Neural cell (in vitro differentiated cells): ENCODE measurements at regions not wholly inside any gene's neighbourhood (a gene's known extent, or its start where the extent isn't known, plus 50 kb on each side); places are given as distances from the start of the nearest gene placed in this dataset.

Experiments
- H2AFZ ChIP-seq: fragments of 200-600, 300-800 bp; sonication (generic), shearing (Covaris generic); 2 replicates; pipeline ENCODE4 v1.6.0; 2014; ENCODE audit warnings: low read depth, mild to moderate bottlenecking, antibody characterized with exemption, low read length, moderate library complexity
- H3F3A ChIP-seq: fragments of 200-600 bp; shearing (Covaris generic); 2 replicates; pipeline ENCODE4 v1.6.1; 2016; ENCODE audit warnings: mild to moderate bottlenecking, moderate library complexity, mixed read lengths, antibody characterized with exemption, low read length; ENCODE audit not compliant: insufficient read depth, poor library complexity, severe bottlenecking
- H3K27ac ChIP-seq: fragments of 200-600, 300-800 bp; sonication (generic), shearing (Covaris generic); 2 replicates; pipeline ENCODE4 v1.5.1; 2014; ENCODE audit warnings: mild to moderate bottlenecking, low read length, moderate library complexity
- H3K27me3 ChIP-seq: fragments of 300-800, 200-600 bp; sonication (generic), shearing (Covaris generic); 2 replicates; pipeline ENCODE4 v1.6.0; 2014; ENCODE audit warnings: mild to moderate bottlenecking, low read depth, low read length, moderate library complexity; ENCODE audit not compliant: insufficient read depth
- H3K36me3 ChIP-seq: fragments of 300-800, 200-600 bp; sonication (generic), shearing (Covaris generic); 2 replicates; pipeline ENCODE4 v1.5.1; 2014; ENCODE audit warnings: mild to moderate bottlenecking, antibody characterized with exemption, low read length, moderate library complexity; ENCODE audit not compliant: insufficient read depth
- H3K4me2 ChIP-seq: fragments of 300-800, 200-600 bp; sonication (generic), shearing (Covaris generic); 2 replicates; pipeline ENCODE4 v1.6.0; 2014; ENCODE audit warnings: mild to moderate bottlenecking, low read length
- H3K4me3 ChIP-seq: fragments of 300-800, 200-600 bp; sonication (generic), shearing (Covaris generic); 2 replicates; pipeline ENCODE4 v1.5.1; 2014; ENCODE audit warnings: mild to moderate bottlenecking, low read length, moderate library complexity
- H3K79me2 ChIP-seq: fragments of 200-600 bp; shearing (Covaris generic); replicated peaks from 2 replicates; pipeline ENCODE4 v1.6.0; 2014; ENCODE audit warnings: mild to moderate bottlenecking, low read length, moderate library complexity; ENCODE audit not compliant: insufficient read depth
- H3K9ac ChIP-seq: fragments of 300-800, 200-600 bp; sonication (generic), shearing (Covaris generic); 2 replicates; pipeline ENCODE4 v1.6.1; 2016; ENCODE audit warnings: mild to moderate bottlenecking, low read length, mixed read lengths
- H3K9me2 ChIP-seq: fragments of 200-600 bp; shearing (Covaris generic); 2 replicates; pipeline ENCODE4 v1.6.1; 2016; ENCODE audit warnings: mild to moderate bottlenecking, low read length, mixed read lengths; ENCODE audit not compliant: insufficient read depth
- H3K9me3 ChIP-seq: fragments of 200-600, 300-800 bp; sonication (generic), shearing (Covaris generic); 2 replicates; pipeline ENCODE4 v1.6.1; 2016; ENCODE audit warnings: mild to moderate bottlenecking, mixed run types, low read length, moderate library complexity, mixed read lengths
- H4K20me1 ChIP-seq: fragments of 200-600 bp; shearing (Covaris generic); 2 replicates; pipeline ENCODE4 v1.6.1; 2016; ENCODE audit warnings: mild to moderate bottlenecking, mixed run types; ENCODE audit not compliant: insufficient read depth
- EP300 ChIP-seq: fragments of 450-650 bp; conservative IDR thresholded peaks from 2 replicates; pipeline ENCODE4 v1.6.1; 2014; ENCODE audit warnings: antibody characterized with exemption, mild to moderate bottlenecking, moderate library complexity; ENCODE audit not compliant: poor library complexity, severe bottlenecking
- EZH2 ChIP-seq: fragments of 200-600, 300-800 bp; shearing (Covaris generic), sonication (generic); IDR thresholded peaks from 2 replicates; pipeline ENCODE4 v1.6.1; 2014; ENCODE audit warnings: antibody characterized with exemption, low read length, borderline replicate concordance, mild to moderate bottlenecking; ENCODE audit not compliant: insufficient read depth, poor library complexity, severe bottlenecking
- MXI1 ChIP-seq: fragments of 450-650 bp; conservative IDR thresholded peaks from 2 replicates; pipeline ENCODE4 v1.6.1; 2014; ENCODE audit warnings: antibody characterized with exemption, mild to moderate bottlenecking; ENCODE audit not compliant: poor library complexity, severe bottlenecking
- POLR2AphosphoS5 ChIP-seq: IDR thresholded peaks from 2 replicates; pipeline ENCODE4 v1.6.1; 2012
- RAD21 ChIP-seq: fragments of 450-650 bp; conservative IDR thresholded peaks from 2 replicates; pipeline ENCODE4 v1.6.1; 2014; ENCODE audit warnings: antibody characterized with exemption, mild to moderate bottlenecking, moderate library complexity
- SMC3 ChIP-seq: fragments of 450-650 bp; conservative IDR thresholded peaks from 2 replicates; pipeline ENCODE4 v1.6.1; 2014; ENCODE audit warnings: antibody characterized with exemption, mild to moderate bottlenecking, moderate library complexity; ENCODE audit not compliant: poor library complexity
- TAF1 ChIP-seq: IDR thresholded peaks from 2 replicates; pipeline ENCODE4 v1.6.1; 2012; ENCODE audit warnings: low read depth
- TF ChIP-seq, protein P1 (sequence below): fragments of 450-650 bp; IDR thresholded peaks from 2 replicates; pipeline ENCODE4 v1.5.1; 2014; ENCODE audit warnings: antibody characterized with exemption, mild to moderate bottlenecking, moderate library complexity; ENCODE audit not compliant: poor library complexity, severe bottlenecking
- TF ChIP-seq, protein P2 (sequence below): IDR thresholded peaks from 2 replicates; pipeline ENCODE4 v1.6.1; 2012; ENCODE audit warnings: borderline replicate concordance

GRCh38 chr14:65206448-65207096, 104.3 kb upstream of the MAX start:
- no peak overlapping the region for H3K4me2 ChIP-seq
- no peaks in the 10 kb centered on the region for H3K79me2 ChIP-seq
- no peak overlapping the region for H3K4me3 ChIP-seq
- no peak overlapping the region for H3K27ac ChIP-seq
- no peaks in the 10 kb centered on the region for H3K36me3 ChIP-seq
- H3K9me3 ChIP-seq, result no peaks in the 10 kb centered on the region
- TF ChIP-seq RAD21 (no peak), TAF1 (no peak), EP300 (no peak), POLR2AphosphoS5 (no peak), EZH2 (no peak), SMC3 (no peak), MXI1 (no peak)
- TF ChIP-seq, protein P1, sequence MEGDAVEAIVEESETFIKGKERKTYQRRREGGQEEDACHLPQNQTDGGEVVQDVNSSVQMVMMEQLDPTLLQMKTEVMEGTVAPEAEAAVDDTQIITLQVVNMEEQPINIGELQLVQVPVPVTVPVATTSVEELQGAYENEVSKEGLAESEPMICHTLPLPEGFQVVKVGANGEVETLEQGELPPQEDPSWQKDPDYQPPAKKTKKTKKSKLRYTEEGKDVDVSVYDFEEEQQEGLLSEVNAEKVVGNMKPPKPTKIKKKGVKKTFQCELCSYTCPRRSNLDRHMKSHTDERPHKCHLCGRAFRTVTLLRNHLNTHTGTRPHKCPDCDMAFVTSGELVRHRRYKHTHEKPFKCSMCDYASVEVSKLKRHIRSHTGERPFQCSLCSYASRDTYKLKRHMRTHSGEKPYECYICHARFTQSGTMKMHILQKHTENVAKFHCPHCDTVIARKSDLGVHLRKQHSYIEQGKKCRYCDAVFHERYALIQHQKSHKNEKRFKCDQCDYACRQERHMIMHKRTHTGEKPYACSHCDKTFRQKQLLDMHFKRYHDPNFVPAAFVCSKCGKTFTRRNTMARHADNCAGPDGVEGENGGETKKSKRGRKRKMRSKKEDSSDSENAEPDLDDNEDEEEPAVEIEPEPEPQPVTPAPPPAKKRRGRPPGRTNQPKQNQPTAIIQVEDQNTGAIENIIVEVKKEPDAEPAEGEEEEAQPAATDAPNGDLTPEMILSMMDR, result no peak
- TF ChIP-seq, protein P2, sequence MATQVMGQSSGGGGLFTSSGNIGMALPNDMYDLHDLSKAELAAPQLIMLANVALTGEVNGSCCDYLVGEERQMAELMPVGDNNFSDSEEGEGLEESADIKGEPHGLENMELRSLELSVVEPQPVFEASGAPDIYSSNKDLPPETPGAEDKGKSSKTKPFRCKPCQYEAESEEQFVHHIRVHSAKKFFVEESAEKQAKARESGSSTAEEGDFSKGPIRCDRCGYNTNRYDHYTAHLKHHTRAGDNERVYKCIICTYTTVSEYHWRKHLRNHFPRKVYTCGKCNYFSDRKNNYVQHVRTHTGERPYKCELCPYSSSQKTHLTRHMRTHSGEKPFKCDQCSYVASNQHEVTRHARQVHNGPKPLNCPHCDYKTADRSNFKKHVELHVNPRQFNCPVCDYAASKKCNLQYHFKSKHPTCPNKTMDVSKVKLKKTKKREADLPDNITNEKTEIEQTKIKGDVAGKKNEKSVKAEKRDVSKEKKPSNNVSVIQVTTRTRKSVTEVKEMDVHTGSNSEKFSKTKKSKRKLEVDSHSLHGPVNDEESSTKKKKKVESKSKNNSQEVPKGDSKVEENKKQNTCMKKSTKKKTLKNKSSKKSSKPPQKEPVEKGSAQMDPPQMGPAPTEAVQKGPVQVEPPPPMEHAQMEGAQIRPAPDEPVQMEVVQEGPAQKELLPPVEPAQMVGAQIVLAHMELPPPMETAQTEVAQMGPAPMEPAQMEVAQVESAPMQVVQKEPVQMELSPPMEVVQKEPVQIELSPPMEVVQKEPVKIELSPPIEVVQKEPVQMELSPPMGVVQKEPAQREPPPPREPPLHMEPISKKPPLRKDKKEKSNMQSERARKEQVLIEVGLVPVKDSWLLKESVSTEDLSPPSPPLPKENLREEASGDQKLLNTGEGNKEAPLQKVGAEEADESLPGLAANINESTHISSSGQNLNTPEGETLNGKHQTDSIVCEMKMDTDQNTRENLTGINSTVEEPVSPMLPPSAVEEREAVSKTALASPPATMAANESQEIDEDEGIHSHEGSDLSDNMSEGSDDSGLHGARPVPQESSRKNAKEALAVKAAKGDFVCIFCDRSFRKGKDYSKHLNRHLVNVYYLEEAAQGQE, result no peak
- no peak overlapping the region for H2AFZ ChIP-seq
- H3K9ac ChIP-seq, result no peak overlapping the region
- H3K27me3 ChIP-seq, result no peaks in the 10 kb centered on the region
- no peaks in the 10 kb centered on the region for H4K20me1 ChIP-seq
- H3F3A ChIP-seq, result no peaks in the 10 kb centered on the region
- H3K9me2 ChIP-seq, result no peaks in the 10 kb centered on the region

- Histone ChIP-seq H4K20me1 (no peaks in the 10 kb centered on the region), H3K36me3 (no peaks in the 10 kb centered on the region), H3K79me2 (no peaks in the 10 kb centered on the region), H3K9me3 (no peaks in the 10 kb centered on the region), H3F3A (no peaks in the 10 kb centered on the region), H3K4me2 (no peak overlapping the region), H3K4me3 (no peak overlapping the region), H3K27me3 (no peaks in the 10 kb centered on the region), H2AFZ (no peak overlapping the region), H3K27ac (no peak overlapping the region), H3K9me2 (no peaks in the 10 kb centered on the region), H3K9ac (no peak overlapping the region)
- TF ChIP-seq MXI1 (no peak), TAF1 (no peak), RAD21 (no peak), EP300 (no peak), POLR2AphosphoS5 (no peak), EZH2 (no peak), SMC3 (no peak)
- TF ChIP-seq, protein P1, result no peak
- TF ChIP-seq, protein P2, result no peak
Observed at GRCh38 chr14:65208548-65208947, 106.2 kb upstream of the MAX start.
